CD4-positive, alpha-beta T cell (primary cell): ENCODE measurements at regions not wholly inside any gene's neighbourhood (a gene's known extent, or its start where the extent isn't known, plus 50 kb on each side); places are given as distances from the start of the nearest gene placed in this dataset.
A peak's percentile ranks its signal among the peaks of the same experiment; 100 is the strongest.

Experiments
- ATAC-seq: fragments of 200-7000 bp; cut with Tn5 transposase; one replicate; pipeline ENCODE4 v1.10.0; 2022; ENCODE audit warnings: mild to moderate bottlenecking; ENCODE audit not compliant: poor library complexity
- CTCF ChIA-PET: fragments of 350-600 bp; sonication (Branson Sonifier 250); formaldehyde crosslinking; loops from one replicate; lab custom pipeline; 2021; ENCODE audit warnings: antibody characterized with exemption, inconsistent platforms; lab: Charles Lee
- POLR2A ChIA-PET: fragments of 350-600 bp; sonication (Branson Sonifier 250); formaldehyde crosslinking; loops from one replicate; lab custom pipeline; 2021; ENCODE audit warnings: antibody characterized with exemption, inconsistent platforms; lab: Charles Lee
- DNase-seq, 14 experiments: peaks; one replicate each; pipeline ENCODE4 v3.0.0-alpha.2; 2013 to 2020; ENCODE audit warnings: mixed read lengths in 2 of 14
- H3K27ac ChIP-seq, 2 donors: one replicate each; pipeline versions ENCODE4 v1.5.1 to v1.7.0; 2013; ENCODE audit warnings: low read length in 2 of 2, low read depth in 1 of 2, mild to moderate bottlenecking in 1 of 2
- H3K27me3 ChIP-seq, 2 experiments: 1 replicate in 1 of 2; 2 replicates in 1 of 2; pipeline versions ENCODE4 v1.6.1 to v1.7.0; 2013; ENCODE audit warnings: low read length in 2 of 2, control low read depth in 1 of 2, mild to moderate bottlenecking in 1 of 2, moderate library complexity in 1 of 2; ENCODE audit not compliant: insufficient read depth in 2 of 2, control insufficient read depth in 1 of 2
- H3K36me3 ChIP-seq: one replicate; pipeline ENCODE4 v1.6.1; 2013; ENCODE audit warnings: low read length, control low read depth; ENCODE audit not compliant: insufficient read depth
- H3K4me1 ChIP-seq: one replicate; pipeline ENCODE4 v1.6.1; 2013; ENCODE audit warnings: low read length, control low read depth; ENCODE audit not compliant: insufficient read depth
- H3K4me3 ChIP-seq: one replicate; pipeline ENCODE4 v1.5.1; 2013; ENCODE audit warnings: mild to moderate bottlenecking, low read length, moderate library complexity
- H3K9me3 ChIP-seq, 2 experiments: 1 replicate in 1 of 2; 2 replicates in 1 of 2; pipeline versions ENCODE4 v1.6.1 to v1.7.0; 2013; ENCODE audit warnings: low read length in 2 of 2, mild to moderate bottlenecking in 2 of 2, control low read depth in 1 of 2, moderate library complexity in 1 of 2; ENCODE audit not compliant: control insufficient read depth in 1 of 2, insufficient read depth in 1 of 2
- H3K27ac Mint-ChIP-seq: one replicate; pipeline ENCODE4 v1.8.0; 2020; ENCODE audit warnings: mixed read lengths
- H3K27me3 Mint-ChIP-seq: one replicate; pipeline ENCODE4 v1.8.0; 2021; ENCODE audit warnings: mixed read lengths
- H3K36me3 Mint-ChIP-seq: one replicate; pipeline ENCODE4 v1.8.0; 2021; ENCODE audit warnings: low read depth, mixed read lengths
- H3K4me1 Mint-ChIP-seq: one replicate; pipeline ENCODE4 v1.8.0; 2021; ENCODE audit warnings: low read depth, mixed read lengths
- H3K4me3 Mint-ChIP-seq: one replicate; pipeline ENCODE4 v1.8.0; 2020; ENCODE audit warnings: mild to moderate bottlenecking, mixed read lengths
- H3K9me3 Mint-ChIP-seq: one replicate; pipeline ENCODE4 v1.8.0; 2020; ENCODE audit warnings: mixed read lengths
- CTCF ChIP-seq: fragments of 200-600 bp; IDR thresholded peaks from one replicate; pipeline ENCODE4 v1.8.0; 2022; ENCODE audit warnings: antibody characterized with exemption, mild to moderate bottlenecking
- intact Hi-C, 2 experiments: fragments of 100-400 bp; cut with DNase I in 1 of 2; cut with micrococcal nuclease in 1 of 2; formaldehyde crosslinking; loops; one replicate each; pipeline versions ENCODE4 v1.15.1 to v1.9.0; 2023 to 2025; cut with DNase I, micrococcal nuclease

GRCh38 chr6:71531841-71532240 is 243.2 kb downstream of the OGFRL1 start:
- Histone ChIP-seq H3K27ac (no peak overlapping the region), H3K9me3 (no peaks in the 10 kb centered on the region), H3K36me3 (no peaks in the 10 kb centered on the region), H3K4me1 (no peaks in the 10 kb centered on the region), H3K27me3 (no peaks in the 10 kb centered on the region), H3K4me3 (no peak overlapping the region)
- peaks cover 13% of the 10 kb centered on the region for H3K27me3 Mint-ChIP-seq
- no peak overlapping the region for H3K4me3 Mint-ChIP-seq
- no peak for TF ChIP-seq CTCF
- ChIA-PET CTCF (no interaction called here), POLR2A (no interaction called here)
- H3K36me3 Mint-ChIP-seq: no peaks in the 10 kb centered on the region
- no peak for ATAC-seq
- H3K27ac Mint-ChIP-seq: no peak overlapping the region
- H3K4me1 Mint-ChIP-seq: no peaks in the 10 kb centered on the region
- H3K9me3 Mint-ChIP-seq: no peaks in the 10 kb centered on the region
- DNase-seq: no peak
- intact Hi-C loops: loop anchor here in 1 of 2 experiments (5.0 kb wide), 1 partner anchor 1650 kb away; no protein-coding TSS in a partner anchor

GRCh38 chr6:71533939-71534379 is 245.3 kb downstream of the OGFRL1 start:
- H3K36me3 ChIP-seq: no peaks in the 10 kb centered on the region
- H3K9me3 Mint-ChIP-seq: no peaks in the 10 kb centered on the region
- H3K36me3 Mint-ChIP-seq: no peaks in the 10 kb centered on the region
- no peak overlapping the region for H3K4me3 Mint-ChIP-seq
- intact Hi-C loops: loop anchor here in 1 of 2 experiments (5.0 kb wide), 1 partner anchor 1648 kb away; no protein-coding TSS in a partner anchor
- no peaks in the 10 kb centered on the region for H3K27me3 ChIP-seq
- H3K27ac ChIP-seq: no peak overlapping the region
- ChIA-PET CTCF (no interaction called here), POLR2A (no interaction called here)
- DNase-seq (peak in 1 of 14 experiments; percentile 5), ATAC-seq (no peak)
- H3K4me1 Mint-ChIP-seq: no peaks in the 10 kb centered on the region
- TF ChIP-seq CTCF: peak; percentile 62
- no peak overlapping the region for H3K4me3 ChIP-seq
- no peak overlapping the region for H3K27ac Mint-ChIP-seq
- no peaks in the 10 kb centered on the region for H3K9me3 ChIP-seq
- peaks cover 13% of the 10 kb centered on the region for H3K27me3 Mint-ChIP-seq
- no peaks in the 10 kb centered on the region for H3K4me1 ChIP-seq

GRCh38 chr6:71534921-71535320 is 246.3 kb downstream of the OGFRL1 start:
- ATAC-seq: no peak
- Mint-ChIP-seq H3K9me3 (no peaks in the 10 kb centered on the region), H3K27ac (no peak overlapping the region), H3K27me3 (peaks cover 13% of the 10 kb centered on the region), H3K4me3 (no peak overlapping the region), H3K4me1 (no peaks in the 10 kb centered on the region), H3K36me3 (no peaks in the 10 kb centered on the region)
- no peak for TF ChIP-seq CTCF
- no peak overlapping the region for H3K27ac ChIP-seq
- intact Hi-C loops: loop anchor here (5.0 kb wide), 2 partner anchors 1647 to 1792 kb away; no protein-coding TSS in a partner anchor
- DNase-seq: no peak
- ChIA-PET POLR2A (no interaction called here), CTCF (no interaction called here)
- H3K36me3 ChIP-seq: no peaks in the 10 kb centered on the region
- no peak overlapping the region for H3K4me3 ChIP-seq
- H3K9me3 ChIP-seq: no peaks in the 10 kb centered on the region
- no peaks in the 10 kb centered on the region for H3K4me1 ChIP-seq
- H3K27me3 ChIP-seq: no peaks in the 10 kb centered on the region
